ENCODE measurements at regions not wholly inside any gene's neighbourhood (a gene's known extent, or its start where the extent isn't known, plus 50 kb on each side); places are given as distances from the start of the nearest gene placed in this dataset.

DNA sequence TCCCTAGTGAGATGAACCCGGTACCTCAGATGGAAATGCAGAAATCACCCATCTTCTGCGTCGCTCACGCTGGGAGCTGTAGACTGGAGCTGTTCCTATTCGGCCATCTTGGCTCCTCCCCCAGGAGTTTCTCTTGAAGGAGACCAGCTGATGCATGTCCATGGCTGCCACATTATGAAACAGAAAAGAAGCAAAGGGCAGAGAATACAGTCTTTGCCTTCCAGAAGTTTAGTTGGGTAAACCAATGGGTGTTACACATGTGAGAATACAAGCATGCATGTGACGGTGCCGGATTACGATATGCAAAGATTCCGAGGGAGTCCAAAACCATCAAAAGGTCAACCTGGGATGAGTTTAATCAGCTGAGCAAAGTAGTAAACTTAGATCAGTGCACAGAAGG is 151.6 kb downstream of the SEM1 start:
- TF ChIP-seq, protein P1, sequence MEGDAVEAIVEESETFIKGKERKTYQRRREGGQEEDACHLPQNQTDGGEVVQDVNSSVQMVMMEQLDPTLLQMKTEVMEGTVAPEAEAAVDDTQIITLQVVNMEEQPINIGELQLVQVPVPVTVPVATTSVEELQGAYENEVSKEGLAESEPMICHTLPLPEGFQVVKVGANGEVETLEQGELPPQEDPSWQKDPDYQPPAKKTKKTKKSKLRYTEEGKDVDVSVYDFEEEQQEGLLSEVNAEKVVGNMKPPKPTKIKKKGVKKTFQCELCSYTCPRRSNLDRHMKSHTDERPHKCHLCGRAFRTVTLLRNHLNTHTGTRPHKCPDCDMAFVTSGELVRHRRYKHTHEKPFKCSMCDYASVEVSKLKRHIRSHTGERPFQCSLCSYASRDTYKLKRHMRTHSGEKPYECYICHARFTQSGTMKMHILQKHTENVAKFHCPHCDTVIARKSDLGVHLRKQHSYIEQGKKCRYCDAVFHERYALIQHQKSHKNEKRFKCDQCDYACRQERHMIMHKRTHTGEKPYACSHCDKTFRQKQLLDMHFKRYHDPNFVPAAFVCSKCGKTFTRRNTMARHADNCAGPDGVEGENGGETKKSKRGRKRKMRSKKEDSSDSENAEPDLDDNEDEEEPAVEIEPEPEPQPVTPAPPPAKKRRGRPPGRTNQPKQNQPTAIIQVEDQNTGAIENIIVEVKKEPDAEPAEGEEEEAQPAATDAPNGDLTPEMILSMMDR (IDR thresholded peaks at IDR 0.05): no peak
- TF ChIP-seq POLR2A (IDR thresholded peaks at IDR 0.05): no peak

Measured in Peyer's patch (tissue), 4 donors.